ENCODE measurements at regions not wholly inside any gene's neighbourhood (a gene's known extent, or its start where the extent isn't known, plus 50 kb on each side); places are given as distances from the start of the nearest gene placed in this dataset.

- no peak for TF ChIP-seq POLR2AphosphoS5 (IDR thresholded peaks at IDR 0.05; ENCODE audit: low read depth)
- TF ChIP-seq CREB1 (CRISPR knock-in tag; IDR thresholded peaks at IDR 0.05; ENCODE audit: low read depth): no peak
These were observed 481.0 kb upstream of the SEMA3A start (continued) for GRCh38 chr7:84675633-84676034.

GRCh38 chr7:84674236-84674913 is 479.8 kb upstream of the SEMA3A start:
- no peak overlapping the region for H3K4me3 ChIP-seq
- DNase-seq (ENCODE audit: low spot score) (no peak), ATAC-seq (no peak)
- Mint-ChIP-seq H3K4me1 (peaks cover 10% of the 10 kb centered on the region), H3K36me3 (ENCODE audit: low read depth) (no peaks in the 10 kb centered on the region), H3K9me3 (no peaks in the 10 kb centered on the region; the same call in 2 of the 3 replicates), H3K27ac (no peak overlapping the region), H3K27me3 (ENCODE audit: insufficient read depth, low read depth, poor library complexity) (no peaks in the 10 kb centered on the region), H3K4me3 (no peak overlapping the region)
- no peak overlapping the region for H3K4me2 ChIP-seq
- no peaks in the 10 kb centered on the region for H3K27me3 ChIP-seq (ENCODE audit: insufficient read depth)
- no peaks in the 10 kb centered on the region for H3K79me2 ChIP-seq (replicated peaks; ENCODE audit: insufficient read depth)
- 0 out of 2 replicates have a peak, but pooled peaks cover 10% of the 10 kb centered on the region for H3K4me1 ChIP-seq (ENCODE audit: insufficient read depth)
- H3K9me2 ChIP-seq (ENCODE audit: insufficient read depth): no peaks in the 10 kb centered on the region
- no peak for TF ChIP-seq ZNF462 (CRISPR knock-in tag; IDR thresholded peaks at IDR 0.05)
- TF ChIP-seq ZNF331 (CRISPR knock-in tag; IDR thresholded peaks at IDR 0.05; ENCODE audit: low read depth): no peak
- TF ChIP-seq POLR2AphosphoS5 (IDR thresholded peaks at IDR 0.05; ENCODE audit: low read depth): no peak
- no peak for TF ChIP-seq ETS1 (IDR thresholded peaks at IDR 0.05)
- no peak for TF ChIP-seq EZH2phosphoT487 (IDR thresholded peaks at IDR 0.05; ENCODE audit: unreplicated experiment)
- TF ChIP-seq CREB1 (CRISPR knock-in tag; IDR thresholded peaks at IDR 0.05; ENCODE audit: low read depth): no peak
- TF ChIP-seq ZNF114 (CRISPR knock-in tag; IDR thresholded peaks at IDR 0.05): no peak
- TF ChIP-seq REST (IDR thresholded peaks at IDR 0.05; ENCODE audit: unreplicated experiment): no peak
- TF ChIP-seq STAT1 (IDR thresholded peaks at IDR 0.05; ENCODE audit: unreplicated experiment): no peak
- no peak for TF ChIP-seq EZH2 (IDR thresholded peaks at IDR 0.05; ENCODE audit: low read depth, unreplicated experiment)
- no peak for TF ChIP-seq JUNB (IDR thresholded peaks at IDR 0.05; ENCODE audit: unreplicated experiment)
- no peak for TF ChIP-seq CTCF (conservative IDR thresholded peaks at IDR 0.05; ENCODE audit: low read depth in 2 of 2)
- TF ChIP-seq NANOG (IDR thresholded peaks at IDR 0.05; ENCODE audit: borderline replicate concordance): no peak
- H3F3A ChIP-seq (replicated peaks; ENCODE audit: low read depth): no peaks in the 10 kb centered on the region
- no peak overlapping the region for H2AFZ ChIP-seq
- H4K20me1 ChIP-seq (replicated peaks; ENCODE audit: insufficient read depth): no peaks in the 10 kb centered on the region
- no peak overlapping the region for H3K27ac ChIP-seq (ENCODE audit: low read depth)
- no peaks in the 10 kb centered on the region for H3K36me3 ChIP-seq (ENCODE audit: insufficient read depth)

All from GM23338 (cell line).